ENCODE measurements at regions not wholly inside any gene's neighbourhood (a gene's known extent, or its start where the extent isn't known, plus 50 kb on each side); places are given as distances from the start of the nearest gene placed in this dataset.

DNA sequence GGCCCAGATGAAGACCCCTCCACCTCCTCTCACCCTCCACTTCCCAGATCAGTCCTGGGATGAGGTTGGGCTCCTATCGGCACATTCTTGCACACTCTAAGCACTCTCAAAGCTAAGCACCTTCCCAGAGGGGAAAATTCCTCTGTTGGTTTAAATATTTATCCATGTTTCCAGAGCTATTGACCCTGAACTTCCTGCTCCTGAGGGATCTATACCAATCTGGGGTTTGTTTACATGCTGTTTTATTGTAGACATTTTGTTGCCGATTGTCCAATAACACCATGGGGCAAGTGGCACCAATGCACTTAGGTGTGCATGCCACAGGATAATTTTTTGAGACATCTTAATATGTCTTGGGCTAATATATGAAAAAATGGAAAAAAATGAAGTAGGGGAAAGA lies 476.2 kb downstream of the SLC4A3 start:
- H3K18ac ChIP-seq (ENCODE audit: insufficient read length, low read depth, low read length), result no peak overlapping the region
- H3T11ph ChIP-seq (ENCODE audit: low read length), result no peak overlapping the region
- no peak overlapping the region for H2AFZ ChIP-seq (ENCODE audit: low read length)
- H4K20me1 ChIP-seq (ENCODE audit: control insufficient read depth, insufficient read depth, insufficient read length), result no peaks in the 10 kb centered on the region
- no peak overlapping the region for H3K9ac ChIP-seq (ENCODE audit: extremely low read depth, insufficient read length, low read length)
- H2BK12ac ChIP-seq (ENCODE audit: insufficient read length, low read depth, low read length), result no peak overlapping the region
- Mint-ChIP-seq H3K27ac (no peak overlapping the region), H3K9me3 (no peaks in the 10 kb centered on the region), H3K4me1 (no peaks in the 10 kb centered on the region), H3K4me3 (no peak overlapping the region), H3K36me3 (ENCODE audit: insufficient read depth in 1 of 3, low read depth in 3 of 3) (no peaks in the 10 kb centered on the region), H3K27me3 (ENCODE audit: low read depth) (no peaks in the 10 kb centered on the region; the same call in 1 of the 2 replicates)
- H2BK5ac ChIP-seq (ENCODE audit: insufficient read length, low read length), result no peak overlapping the region
- H3K9me3 ChIP-seq (ENCODE audit: control insufficient read depth, low read depth, low read length), result no peaks in the 10 kb centered on the region
- H3K79me2 ChIP-seq (ENCODE audit: insufficient read depth, low read length), result no peaks in the 10 kb centered on the region
- H3K4ac ChIP-seq (ENCODE audit: low read depth, low read length), result no peak overlapping the region
- no peak overlapping the region for H2AK5ac ChIP-seq (ENCODE audit: insufficient read length, low read length)
- no peak overlapping the region for H3K4me2 ChIP-seq (ENCODE audit: insufficient read depth, insufficient read length, low read length)
- WGBS (ENCODE audit: extremely low coverage, insufficient read length, low lambda C conversion rate), result no CpG with 5 or more reads among the region's 2 CpGs
- H3K27me3 ChIP-seq (ENCODE audit: insufficient read depth, low read length), result no peaks in the 10 kb centered on the region
- no peak overlapping the region for H3K56ac ChIP-seq (ENCODE audit: insufficient read length, low read depth, low read length)
- no peak overlapping the region for H2BK15ac ChIP-seq (ENCODE audit: low read depth, low read length)
- no peak overlapping the region for H2BK20ac ChIP-seq (ENCODE audit: low read depth, low read length, poor library complexity, severe bottlenecking)
- H3K23me2 ChIP-seq (ENCODE audit: insufficient read length, low read depth, low read length, poor library complexity, severe bottlenecking), result no peaks in the 10 kb centered on the region
- no peak for DNase-seq
- no peaks in the 10 kb centered on the region for H3K79me1 ChIP-seq (ENCODE audit: insufficient read depth, low read depth, low read length, poor library complexity, severe bottlenecking)
- H3K4me1 ChIP-seq (ENCODE audit: insufficient read depth, low read length), result no peaks in the 10 kb centered on the region
- H3K14ac ChIP-seq (ENCODE audit: insufficient read depth, low read length), result no peak overlapping the region
- H3K27ac ChIP-seq (ENCODE audit: insufficient read length, low read depth, low read length), result no peak overlapping the region
- H4K8ac ChIP-seq (replicated peaks; ENCODE audit: insufficient read length, low read depth, low read length), result no peak overlapping the region
- H4K91ac ChIP-seq (ENCODE audit: insufficient read length, low read depth, low read length), result no peak overlapping the region
- no peak for TF ChIP-seq CTCF (conservative IDR thresholded peaks at IDR 0.05)
- no peak overlapping the region for H2BK120ac ChIP-seq (ENCODE audit: low read depth, low read length, poor library complexity, severe bottlenecking)
- H3K23ac ChIP-seq (ENCODE audit: insufficient read length, low read depth, low read length), result no peak overlapping the region
- no peak overlapping the region for H4K5ac ChIP-seq (ENCODE audit: insufficient read length, low read depth, low read length)
